GM23338 (cell line): ENCODE measurements at regions not wholly inside any gene's neighbourhood (a gene's known extent, or its start where the extent isn't known, plus 50 kb on each side); places are given as distances from the start of the nearest gene placed in this dataset.

Experiments used
- EZH2 ChIP-seq: fragments of 200-600 bp; sonication (generic); IDR thresholded peaks from one replicate; pipeline ENCODE4 v1.8.0; 2017; ENCODE audit warnings: antibody characterized with exemption, mild to moderate bottlenecking, low read depth; ENCODE audit not compliant: unreplicated experiment
- EZH2phosphoT487 ChIP-seq: fragments of 200-600 bp; sonication (generic); IDR thresholded peaks from one replicate; pipeline ENCODE4 v1.8.1; 2018; ENCODE audit warnings: antibody characterized with exemption; ENCODE audit not compliant: unreplicated experiment
- JUNB ChIP-seq: IDR thresholded peaks from one replicate; pipeline ENCODE4 v1.6.1; 2016; ENCODE audit warnings: antibody characterized with exemption; ENCODE audit not compliant: unreplicated experiment
- POLR2AphosphoS5 ChIP-seq: IDR thresholded peaks from 2 replicates; pipeline ENCODE4 v1.6.1; 2016; ENCODE audit warnings: antibody characterized with exemption, low read depth
- REST ChIP-seq: IDR thresholded peaks from one replicate; pipeline ENCODE4 v1.6.1; 2018; ENCODE audit warnings: antibody characterized with exemption; ENCODE audit not compliant: unreplicated experiment
- STAT1 ChIP-seq: IDR thresholded peaks from one replicate; pipeline ENCODE4 v1.6.1; 2016; ENCODE audit warnings: antibody characterized with exemption; ENCODE audit not compliant: unreplicated experiment
- ZNF114 ChIP-seq: fragments of 250-450 bp; sonication (Bioruptor Pico); IDR thresholded peaks from 2 replicates; pipeline ENCODE4 v1.5.0; 2020; ENCODE audit warnings: mild to moderate bottlenecking, moderate library complexity
- TF ChIP-seq, protein P1 (sequence below): fragments of 250-450 bp; sonication (Bioruptor Pico); IDR thresholded peaks from 2 replicates; pipeline ENCODE4 v1.5.0; 2020; ENCODE audit warnings: mild to moderate bottlenecking, moderate library complexity
- TF ChIP-seq, protein P2 (sequence below): IDR thresholded peaks from 2 replicates; pipeline ENCODE4 v1.6.1; 2016; ENCODE audit warnings: antibody characterized with exemption

- TF ChIP-seq, protein P1, sequence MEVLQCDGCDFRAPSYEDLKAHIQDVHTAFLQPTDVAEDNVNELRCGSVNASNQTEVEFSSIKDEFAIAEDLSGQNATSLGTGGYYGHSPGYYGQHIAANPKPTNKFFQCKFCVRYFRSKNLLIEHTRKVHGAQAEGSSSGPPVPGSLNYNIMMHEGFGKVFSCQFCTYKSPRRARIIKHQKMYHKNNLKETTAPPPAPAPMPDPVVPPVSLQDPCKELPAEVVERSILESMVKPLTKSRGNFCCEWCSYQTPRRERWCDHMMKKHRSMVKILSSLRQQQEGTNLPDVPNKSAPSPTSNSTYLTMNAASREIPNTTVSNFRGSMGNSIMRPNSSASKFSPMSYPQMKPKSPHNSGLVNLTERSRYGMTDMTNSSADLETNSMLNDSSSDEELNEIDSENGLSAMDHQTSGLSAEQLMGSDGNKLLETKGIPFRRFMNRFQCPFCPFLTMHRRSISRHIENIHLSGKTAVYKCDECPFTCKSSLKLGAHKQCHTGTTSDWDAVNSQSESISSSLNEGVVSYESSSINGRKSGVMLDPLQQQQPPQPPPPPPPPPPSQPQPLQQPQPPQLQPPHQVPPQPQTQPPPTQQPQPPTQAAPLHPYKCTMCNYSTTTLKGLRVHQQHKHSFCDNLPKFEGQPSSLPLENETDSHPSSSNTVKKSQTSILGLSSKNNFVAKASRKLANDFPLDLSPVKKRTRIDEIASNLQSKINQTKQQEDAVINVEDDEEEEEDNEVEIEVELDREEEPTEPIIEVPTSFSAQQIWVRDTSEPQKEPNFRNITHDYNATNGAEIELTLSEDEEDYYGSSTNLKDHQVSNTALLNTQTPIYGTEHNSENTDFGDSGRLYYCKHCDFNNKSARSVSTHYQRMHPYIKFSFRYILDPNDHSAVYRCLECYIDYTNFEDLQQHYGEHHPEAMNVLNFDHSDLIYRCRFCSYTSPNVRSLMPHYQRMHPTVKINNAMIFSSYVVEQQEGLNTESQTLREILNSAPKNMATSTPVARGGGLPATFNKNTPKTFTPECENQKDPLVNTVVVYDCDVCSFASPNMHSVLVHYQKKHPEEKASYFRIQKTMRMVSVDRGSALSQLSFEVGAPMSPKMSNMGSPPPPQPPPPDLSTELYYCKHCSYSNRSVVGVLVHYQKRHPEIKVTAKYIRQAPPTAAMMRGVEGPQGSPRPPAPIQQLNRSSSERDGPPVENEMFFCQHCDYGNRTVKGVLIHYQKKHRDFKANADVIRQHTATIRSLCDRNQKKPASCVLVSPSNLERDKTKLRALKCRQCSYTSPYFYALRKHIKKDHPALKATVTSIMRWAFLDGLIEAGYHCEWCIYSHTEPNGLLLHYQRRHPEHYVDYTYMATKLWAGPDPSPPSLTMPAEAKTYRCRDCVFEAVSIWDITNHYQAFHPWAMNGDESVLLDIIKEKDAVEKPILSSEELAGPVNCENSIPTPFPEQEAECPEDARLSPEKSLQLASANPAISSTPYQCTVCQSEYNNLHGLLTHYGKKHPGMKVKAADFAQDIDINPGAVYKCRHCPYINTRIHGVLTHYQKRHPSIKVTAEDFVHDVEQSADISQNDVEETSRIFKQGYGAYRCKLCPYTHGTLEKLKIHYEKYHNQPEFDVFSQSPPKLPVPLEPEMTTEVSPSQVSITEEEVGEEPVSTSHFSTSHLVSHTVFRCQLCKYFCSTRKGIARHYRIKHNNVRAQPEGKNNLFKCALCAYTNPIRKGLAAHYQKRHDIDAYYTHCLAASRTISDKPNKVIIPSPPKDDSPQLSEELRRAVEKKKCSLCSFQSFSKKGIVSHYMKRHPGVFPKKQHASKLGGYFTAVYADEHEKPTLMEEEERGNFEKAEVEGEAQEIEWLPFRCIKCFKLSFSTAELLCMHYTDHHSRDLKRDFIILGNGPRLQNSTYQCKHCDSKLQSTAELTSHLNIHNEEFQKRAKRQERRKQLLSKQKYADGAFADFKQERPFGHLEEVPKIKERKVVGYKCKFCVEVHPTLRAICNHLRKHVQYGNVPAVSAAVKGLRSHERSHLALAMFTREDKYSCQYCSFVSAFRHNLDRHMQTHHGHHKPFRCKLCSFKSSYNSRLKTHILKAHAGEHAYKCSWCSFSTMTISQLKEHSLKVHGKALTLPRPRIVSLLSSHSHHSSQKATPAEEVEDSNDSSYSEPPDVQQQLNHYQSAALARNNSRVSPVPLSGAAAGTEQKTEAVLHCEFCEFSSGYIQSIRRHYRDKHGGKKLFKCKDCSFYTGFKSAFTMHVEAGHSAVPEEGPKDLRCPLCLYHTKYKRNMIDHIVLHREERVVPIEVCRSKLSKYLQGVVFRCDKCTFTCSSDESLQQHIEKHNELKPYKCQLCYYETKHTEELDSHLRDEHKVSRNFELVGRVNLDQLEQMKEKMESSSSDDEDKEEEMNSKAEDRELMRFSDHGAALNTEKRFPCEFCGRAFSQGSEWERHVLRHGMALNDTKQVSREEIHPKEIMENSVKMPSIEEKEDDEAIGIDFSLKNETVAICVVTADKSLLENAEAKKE (CRISPR knock-in tag), result no peak
- TF ChIP-seq ZNF114 (CRISPR knock-in tag) (no peak), STAT1 (no peak), POLR2AphosphoS5 (no peak), EZH2 (no peak), REST (no peak), JUNB (no peak), EZH2phosphoT487 (no peak)
- TF ChIP-seq, protein P2, sequence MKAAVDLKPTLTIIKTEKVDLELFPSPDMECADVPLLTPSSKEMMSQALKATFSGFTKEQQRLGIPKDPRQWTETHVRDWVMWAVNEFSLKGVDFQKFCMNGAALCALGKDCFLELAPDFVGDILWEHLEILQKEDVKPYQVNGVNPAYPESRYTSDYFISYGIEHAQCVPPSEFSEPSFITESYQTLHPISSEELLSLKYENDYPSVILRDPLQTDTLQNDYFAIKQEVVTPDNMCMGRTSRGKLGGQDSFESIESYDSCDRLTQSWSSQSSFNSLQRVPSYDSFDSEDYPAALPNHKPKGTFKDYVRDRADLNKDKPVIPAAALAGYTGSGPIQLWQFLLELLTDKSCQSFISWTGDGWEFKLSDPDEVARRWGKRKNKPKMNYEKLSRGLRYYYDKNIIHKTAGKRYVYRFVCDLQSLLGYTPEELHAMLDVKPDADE, result no peak
Measured at GRCh38 chr10:4648999-4649398, 177.0 kb upstream of the AKR1E2 start (continued).
